ENCODE measurements at regions not wholly inside any gene's neighbourhood (a gene's known extent, or its start where the extent isn't known, plus 50 kb on each side); places are given as distances from the start of the nearest gene placed in this dataset.

GRCh38 chr6:99064834-99065233 is 117.1 kb upstream of the FBXL4 start:
- DNase-seq (ENCODE audit: low spot score): no peak

GRCh38 chr6:99036672-99037071 is 88.9 kb upstream of the FBXL4 start:
- no peak for DNase-seq (ENCODE audit: low spot score)

- no peak for DNase-seq (ENCODE audit: low spot score)
These were observed 84.7 kb upstream of the FBXL4 start for GRCh38 chr6:99032396-99032795.

- no peak for DNase-seq (ENCODE audit: low spot score)
These were observed 84.2 kb upstream of the FBXL4 start for GRCh38 chr6:99031957-99032356.

- no peak for DNase-seq (ENCODE audit: low spot score)
These were observed 83.2 kb upstream of the FBXL4 start for GRCh38 chr6:99030915-99031314.

- no peak for DNase-seq (ENCODE audit: low spot score)
These were observed 78.4 kb upstream of the FBXL4 start for GRCh38 chr6:99026135-99026534.

GRCh38 chr6:99024089-99024488 is 76.3 kb upstream of the FBXL4 start:
- no peak for DNase-seq (ENCODE audit: low spot score)

- no peak for DNase-seq (ENCODE audit: low spot score)
These were observed 74.4 kb upstream of the FBXL4 start for GRCh38 chr6:99022039-99022609.

- DNase-seq (ENCODE audit: low spot score): no peak
These were observed 71.6 kb upstream of the FBXL4 start for GRCh38 chr6:99019381-99019780.

GRCh38 chr6:99017150-99017549 is 69.4 kb upstream of the FBXL4 start:
- no peak for DNase-seq (ENCODE audit: low spot score)

- DNase-seq (ENCODE audit: low spot score): peak; percentile 14
These were observed 68.6 kb upstream of the FBXL4 start for GRCh38 chr6:99016355-99016754.

GRCh38 chr6:99014061-99014460 is 66.3 kb upstream of the FBXL4 start:
- DNase-seq (ENCODE audit: low spot score): no peak

- no peak for DNase-seq (ENCODE audit: low spot score)
These were observed 65.9 kb upstream of the FBXL4 start for GRCh38 chr6:99013661-99014060.

GRCh38 chr6:99013145-99013544 is 65.4 kb upstream of the FBXL4 start:
- DNase-seq (ENCODE audit: low spot score): peak; percentile 56

- DNase-seq (ENCODE audit: low spot score): no peak
These were observed 63.4 kb upstream of the FBXL4 start for GRCh38 chr6:99011151-99011550.

GRCh38 chr6:99002831-99003230 is 55.1 kb upstream of the FBXL4 start:
- no peak for DNase-seq (ENCODE audit: low spot score)

GRCh38 chr6:98998103-98998502 is 50.4 kb upstream of the FBXL4 start:
- no peak for DNase-seq (ENCODE audit: low spot score)

Data from GM03348 (cell line).